Body of pancreas (tissue), 4 donors: ENCODE measurements at regions not wholly inside any gene's neighbourhood (a gene's known extent, or its start where the extent isn't known, plus 50 kb on each side); places are given as distances from the start of the nearest gene placed in this dataset.

Experiments used
- ATAC-seq: fragments of 150-250 bp; one replicate; pipeline ENCODE4 v1.9.1; 2016
- DNase-seq, 4 donors: peaks; one replicate each; pipeline ENCODE4 v3.0.0-alpha.2; 2019
- H3K27ac ChIP-seq, 4 donors: fragments of 200-600 bp; sonication (generic); 1 replicate in 3 of 4; 2 replicates in 1 of 4; pipeline versions ENCODE4 v1.5.1 to v1.6.1; 2016 to 2019; ENCODE audit warnings: mild to moderate bottlenecking in 1 of 4, mixed read lengths in 1 of 4, moderate library complexity in 1 of 4
- H3K27me3 ChIP-seq, 2 donors: fragments of 200-600 bp; sonication (generic); one replicate each; pipeline ENCODE4 v1.6.0; 2016; ENCODE audit warnings: mild to moderate bottlenecking in 1 of 2
- H3K36me3 ChIP-seq, 2 donors: fragments of 200-600 bp; sonication (generic); replicated peaks in 1 of 2; 2 replicates each; pipeline ENCODE4 v1.5.1; 2016; ENCODE audit warnings: low read depth in 2 of 2; ENCODE audit not compliant: insufficient read depth in 1 of 2
- H3K4me1 ChIP-seq: fragments of 200-600 bp; sonication (generic); one replicate; pipeline ENCODE4 v1.6.0; 2016
- H3K4me3 ChIP-seq, 2 donors: fragments of 200-600 bp; sonication (generic); 1 replicate in 1 of 2; 2 replicates in 1 of 2; pipeline ENCODE4 v1.5.1; 2016 to 2019
- H3K9me3 ChIP-seq, 3 donors: fragments of 200-600 bp; sonication (generic); 1 replicate in 2 of 3; 2 replicates in 1 of 3; pipeline ENCODE4 v1.5.1; 2016
- CTCF ChIP-seq, 7 experiments: fragments of 450-650 bp in 4 of 7; fragments of 200-600 bp in 3 of 7; sonication (generic) in 3 of 7; IDR thresholded peaks; one replicate each; pipeline ENCODE4 v1.5.1; 2016 to 2019; ENCODE audit warnings: antibody characterized with exemption in 7 of 7
- POLR2A ChIP-seq, 3 donors: fragments of 450-650 bp; IDR thresholded peaks; one replicate each; pipeline ENCODE4 v1.6.1; 2016; ENCODE audit warnings: antibody characterized with exemption in 3 of 3, mild to moderate bottlenecking in 2 of 3
- WGBS, 2 donors: methylation state at CpG; one replicate each; pipeline ENCODE4 v1.1.5; 2017; 5-methylcytosine and 5-hydroxymethylcytosine counted together
- intact Hi-C: fragments of 100-400 bp; cut with DNase I; formaldehyde crosslinking; loops from one replicate; pipeline ENCODE4 v1.15.1; 2023

DNA sequence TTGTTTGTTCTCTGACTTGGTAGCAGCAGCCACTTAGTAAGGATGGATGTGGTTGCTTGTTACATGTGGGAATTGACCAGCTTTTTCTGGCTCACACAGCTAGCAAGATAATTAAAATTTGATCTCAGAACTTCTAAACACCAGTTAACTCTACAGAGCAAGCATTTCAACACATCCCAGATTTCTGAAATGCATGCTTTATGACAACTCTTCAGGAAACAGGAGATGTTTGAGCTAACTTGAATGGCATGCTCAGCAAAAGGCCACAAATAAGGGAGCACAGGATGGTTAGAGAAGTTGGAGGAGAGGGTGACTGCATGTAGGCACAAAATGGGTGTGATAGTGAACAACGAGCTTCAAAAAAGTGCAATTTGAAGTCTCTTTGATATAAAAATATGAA is 167.1 kb upstream of the SPRY2 start:
- no peak overlapping the region for H3K4me3 ChIP-seq
- 75 to 78% methylated on average over 1 of the region's 1 CpG for WGBS, 2 donors
- H3K4me1 ChIP-seq = no peaks in the 10 kb centered on the region
- DNase-seq = no peak
- no peaks in the 10 kb centered on the region for H3K9me3 ChIP-seq
- ATAC-seq = no peak
- H3K27me3 ChIP-seq = no peaks in the 10 kb centered on the region
- no peaks in the 10 kb centered on the region for H3K36me3 ChIP-seq
- TF ChIP-seq POLR2A (IDR thresholded peaks at IDR 0.05) = no peak
- TF ChIP-seq CTCF (IDR thresholded peaks at IDR 0.05) = no peak
- intact Hi-C loops = no loop called here
- no peak overlapping the region for H3K27ac ChIP-seq

- DNase-seq (no peak), ATAC-seq (no peak)
- no peak for TF ChIP-seq CTCF (IDR thresholded peaks at IDR 0.05)
- TF ChIP-seq POLR2A (IDR thresholded peaks at IDR 0.05) = no peak
- intact Hi-C loops = no loop called here
- no peaks in the 10 kb centered on the region for H3K27me3 ChIP-seq
- H3K4me3 ChIP-seq = no peak overlapping the region
- no peaks in the 10 kb centered on the region for H3K4me1 ChIP-seq
- no peak overlapping the region for H3K27ac ChIP-seq
- no peaks in the 10 kb centered on the region for H3K9me3 ChIP-seq
- 62 to 71% methylated on average over 4 of the region's 4 CpGs for WGBS, 2 donors
- no peaks in the 10 kb centered on the region for H3K36me3 ChIP-seq
These were observed 163.5 kb upstream of the SPRY2 start for GRCh38 chr13:80504453-80504852.

DNA sequence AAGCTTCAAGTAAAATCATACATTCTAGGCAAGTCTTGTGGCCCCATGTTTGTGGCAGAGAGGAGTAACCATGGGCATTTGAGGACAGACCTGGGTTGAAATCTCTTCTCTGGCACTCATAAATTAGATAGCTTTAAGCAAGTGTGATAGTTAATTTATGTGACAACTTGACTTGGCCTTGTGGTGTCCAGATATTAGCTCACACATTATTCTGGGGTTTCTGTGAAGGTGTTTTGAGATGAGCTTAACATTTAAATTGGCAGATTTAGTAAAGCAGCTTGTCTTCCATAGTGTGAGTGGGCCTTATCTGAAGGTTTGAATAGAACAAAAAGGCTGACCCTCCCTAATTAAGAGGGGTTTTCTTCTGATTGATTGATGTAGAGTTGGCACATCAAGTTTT is 161.4 kb upstream of the SPRY2 start:
- ATAC-seq (no peak), DNase-seq (no peak)
- intact Hi-C loops = no loop called here
- no peaks in the 10 kb centered on the region for H3K9me3 ChIP-seq
- no peaks in the 10 kb centered on the region for H3K27me3 ChIP-seq
- no peak overlapping the region for H3K4me3 ChIP-seq
- TF ChIP-seq POLR2A (IDR thresholded peaks at IDR 0.05) (no peak), CTCF (IDR thresholded peaks at IDR 0.05) (no peak)
- no peak overlapping the region for H3K27ac ChIP-seq
- no peaks in the 10 kb centered on the region for H3K36me3 ChIP-seq
- H3K4me1 ChIP-seq = peaks cover under 1% of the 10 kb centered on the region

- H3K4me3 ChIP-seq = no peak overlapping the region
- no peaks in the 10 kb centered on the region for H3K36me3 ChIP-seq
- no peak overlapping the region for H3K27ac ChIP-seq
- no peaks in the 10 kb centered on the region for H3K27me3 ChIP-seq
- no peak for DNase-seq
- no peaks in the 10 kb centered on the region for H3K9me3 ChIP-seq
- no peak for ATAC-seq
- H3K4me1 ChIP-seq = peaks cover 8% of the 10 kb centered on the region
- 88 to 93% methylated on average over 3 of the region's 3 CpGs for WGBS, 2 donors
- TF ChIP-seq CTCF (IDR thresholded peaks at IDR 0.05) = no peak
- no peak for TF ChIP-seq POLR2A (IDR thresholded peaks at IDR 0.05)
- intact Hi-C loops = no loop called here
These were observed 160.6 kb upstream of the SPRY2 start for GRCh38 chr13:80501556-80501955.

- intact Hi-C loops = no loop called here
- Histone ChIP-seq H3K27ac (no peak overlapping the region), H3K4me3 (no peak overlapping the region), H3K4me1 (peaks cover 8% of the 10 kb centered on the region), H3K36me3 (no peaks in the 10 kb centered on the region), H3K9me3 (no peaks in the 10 kb centered on the region), H3K27me3 (no peaks in the 10 kb centered on the region)
- ATAC-seq (no peak), DNase-seq (no peak)
- TF ChIP-seq POLR2A (IDR thresholded peaks at IDR 0.05) (no peak), CTCF (IDR thresholded peaks at IDR 0.05) (no peak)
- 92% methylated on average over 4 of the region's 4 CpGs for WGBS, 2 donors
These were observed 158.8 kb upstream of the SPRY2 start for GRCh38 chr13:80499536-80500290.
